ENCODE measurements at regions not wholly inside any gene's neighbourhood (a gene's known extent, or its start where the extent isn't known, plus 50 kb on each side); places are given as distances from the start of the nearest gene placed in this dataset.

DNA sequence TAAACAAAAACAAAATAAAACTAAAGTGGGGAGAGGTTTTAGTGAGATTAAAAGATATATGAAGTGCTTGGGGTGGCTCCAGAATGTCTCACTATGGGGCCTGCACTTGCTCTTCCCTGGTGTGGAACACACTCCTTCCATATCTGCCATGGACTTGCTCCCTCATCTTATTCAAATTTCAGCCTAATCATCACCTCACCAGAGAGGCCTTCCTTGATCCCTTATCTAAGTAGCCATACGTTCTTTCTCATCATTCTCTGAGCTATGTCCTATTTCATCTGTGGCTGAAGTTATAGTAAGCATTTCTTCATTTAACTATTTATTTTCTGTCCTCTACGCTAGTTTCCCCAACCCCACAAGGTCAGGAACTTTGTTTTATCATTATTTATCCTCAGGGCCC, 511.7 kb downstream of the NTRK3 start:
- Histone ChIP-seq H3K27ac (ENCODE audit: low read depth, low read length) (no peak overlapping the region), H3K14ac (ENCODE audit: insufficient read length) (no peak overlapping the region), H4K91ac (replicated peaks; ENCODE audit: insufficient read length, low read length) (no peak overlapping the region), H3K18ac (ENCODE audit: extremely low read depth, low read length) (no peak overlapping the region), H2BK15ac (ENCODE audit: low read length) (no peak overlapping the region), H3K4me1 (replicated peaks in 1 of 4; ENCODE audit: control insufficient read depth in 3 of 4, insufficient read depth in 4 of 4, low read length in 3 of 4) (no peaks in the 10 kb centered on the region; a peak in 1 of 7 replicates), H3K4ac (replicated peaks; ENCODE audit: insufficient read length, low read depth, low read length) (no peak overlapping the region), H4K20me1 (replicated peaks in 1 of 2; ENCODE audit: control insufficient read depth in 1 of 2, insufficient read depth in 2 of 2, low read length in 2 of 2) (no peaks in the 10 kb centered on the region), H2AFZ (ENCODE audit: low read length) (no peak overlapping the region), H3K79me1 (ENCODE audit: low read depth, low read length) (no peaks in the 10 kb centered on the region), H2BK12ac (ENCODE audit: low read depth, low read length) (no peak overlapping the region), H2AK5ac (ENCODE audit: low read depth, low read length) (no peak overlapping the region), H4K5ac (ENCODE audit: insufficient read length, low read depth, low read length) (no peak overlapping the region), H3K23ac (ENCODE audit: insufficient read length) (no peak overlapping the region), H3K79me2 (ENCODE audit: control insufficient read depth in 1 of 2, insufficient read depth in 2 of 2, low read length in 2 of 2) (no peaks in the 10 kb centered on the region), H2BK120ac (replicated peaks; ENCODE audit: low read depth, low read length) (no peak overlapping the region), H3K56ac (replicated peaks; ENCODE audit: insufficient read length, low read depth, low read length) (no peak overlapping the region), H3K4me3 (ENCODE audit: extremely low read depth in 1 of 4, insufficient read depth in 2 of 4, low read depth in 3 of 4, low read length in 4 of 4) (no peak overlapping the region), H3K23me2 (ENCODE audit: low read depth, low read length) (no peaks in the 10 kb centered on the region), H4K8ac (ENCODE audit: extremely low read depth, insufficient read depth, low read length) (no peak overlapping the region), H3K4me2 (ENCODE audit: insufficient read depth in 1 of 2, low read depth in 2 of 2, low read length in 2 of 2) (no peak overlapping the region), H3K9me3 (ENCODE audit: insufficient read depth in 2 of 2, low read depth in 1 of 2, low read length in 1 of 2) (no peaks in the 10 kb centered on the region), H3K9ac (replicated peaks in 1 of 4; ENCODE audit: extremely low read depth in 1 of 4, low read depth in 3 of 4, low read length in 3 of 4) (no peak overlapping the region), H3K27me3 (replicated peaks in 1 of 4; ENCODE audit: control insufficient read depth in 3 of 4, extremely low read depth in 1 of 4, insufficient read depth in 3 of 4, low read length in 3 of 4) (no peaks in the 10 kb centered on the region), H2BK20ac (ENCODE audit: low read length) (no peak overlapping the region), H2BK5ac (ENCODE audit: low read depth, low read length) (no peak overlapping the region), H3K36me3 (ENCODE audit: control insufficient read depth in 2 of 4, insufficient read depth in 4 of 4, low read length in 3 of 4) (no peaks in the 10 kb centered on the region)
- DNase-seq (ENCODE audit: low read depth in 1 of 2, low spot score in 2 of 2): no peak
- no peak for FAIRE-seq
- 94% methylated on average over 2 of the region's 2 CpGs; no CpG with 5 or more reads in 1 of the 2 experiments for WGBS, 2 experiments (ENCODE audit: extremely low coverage in 1 of 2, insufficient coverage in 1 of 2, insufficient read length in 1 of 2, insufficient replicate concordance in 2 of 2, low coverage in 1 of 2, low lambda C conversion rate in 2 of 2, missing lambda C conversion rate in 1 of 2)
- ChIA-PET POLR2A (ENCODE audit: partially characterized antibody) (no interaction called here), CTCF (ENCODE audit: partially characterized antibody) (interaction anchor here (0.8 kb wide), 1 partner anchor 1630 kb away, joined by 3 read pairs; no protein-coding TSS in a partner anchor)
- no peak for TF ChIP-seq MAFK (IDR thresholded peaks at IDR 0.05; ENCODE audit: low read depth, low read length)
- no peak for TF ChIP-seq RFX5 (IDR thresholded peaks at IDR 0.05; ENCODE audit: borderline replicate concordance, low read depth, low read length)
- no peak for TF ChIP-seq GTF2F1 (IDR thresholded peaks at IDR 0.05; ENCODE audit: borderline replicate concordance, low read depth, low read length)
- no peak for TF ChIP-seq CBX8 (IDR thresholded peaks at IDR 0.05; ENCODE audit: borderline replicate concordance, low read depth, low read length)
- no peak for TF ChIP-seq ASH2L (IDR thresholded peaks at IDR 0.05; ENCODE audit: low read length)
- TF ChIP-seq JUN (IDR thresholded peaks at IDR 0.05; ENCODE audit: low read depth, low read length): no peak
- TF ChIP-seq ZNF274 (IDR thresholded peaks at IDR 0.05; ENCODE audit: borderline replicate concordance, extremely low read depth, low read length): no peak
- TF ChIP-seq YY1 (IDR thresholded peaks at IDR 0.05; ENCODE audit: low read depth, low read length): no peak
- TF ChIP-seq NANOG (IDR thresholded peaks at IDR 0.05; ENCODE audit: insufficient read depth, low read depth, low read length, poor library complexity, severe bottlenecking): no peak
- TF ChIP-seq EZH2 (IDR thresholded peaks at IDR 0.05; ENCODE audit: low read depth, low read length, severe bottlenecking): no peak
- no peak for TF ChIP-seq CHD2 (IDR thresholded peaks at IDR 0.05; ENCODE audit: low read length)
- no peak for TF ChIP-seq POLR2AphosphoS5 (IDR thresholded peaks at IDR 0.05; ENCODE audit: low read depth, low read length)
- TF ChIP-seq, protein P1, sequence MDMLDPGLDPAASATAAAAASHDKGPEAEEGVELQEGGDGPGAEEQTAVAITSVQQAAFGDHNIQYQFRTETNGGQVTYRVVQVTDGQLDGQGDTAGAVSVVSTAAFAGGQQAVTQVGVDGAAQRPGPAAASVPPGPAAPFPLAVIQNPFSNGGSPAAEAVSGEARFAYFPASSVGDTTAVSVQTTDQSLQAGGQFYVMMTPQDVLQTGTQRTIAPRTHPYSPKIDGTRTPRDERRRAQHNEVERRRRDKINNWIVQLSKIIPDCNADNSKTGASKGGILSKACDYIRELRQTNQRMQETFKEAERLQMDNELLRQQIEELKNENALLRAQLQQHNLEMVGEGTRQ (IDR thresholded peaks at IDR 0.05; ENCODE audit: low read length): no peak
